H9 (cell line): ENCODE measurements at regions not wholly inside any gene's neighbourhood (a gene's known extent, or its start where the extent isn't known, plus 50 kb on each side); places are given as distances from the start of the nearest gene placed in this dataset.

ENCODE experiments used
- DNase-seq: peaks from one replicate; pipeline ENCODE4 v3.0.0-alpha.2; 2017
- H2AFZ ChIP-seq: one replicate; pipeline ENCODE4 v1.6.1; 2013; ENCODE audit warnings: mild to moderate bottlenecking, low read length, control low read depth, moderate library complexity
- H2AK5ac ChIP-seq: 2 replicates; pipeline ENCODE4 v1.6.1; 2013; ENCODE audit warnings: low read length, control low read depth, mixed read lengths; ENCODE audit not compliant: insufficient read length
- H2BK120ac ChIP-seq: one replicate; pipeline ENCODE4 v1.6.1; 2013; ENCODE audit warnings: low read depth, mild to moderate bottlenecking, low read length, control low read depth, inconsistent platforms; ENCODE audit not compliant: poor library complexity, severe bottlenecking
- H2BK12ac ChIP-seq: 2 replicates; pipeline ENCODE4 v1.6.1; 2013; ENCODE audit warnings: low read length, control low read depth, mixed read lengths, low read depth; ENCODE audit not compliant: insufficient read length
- H2BK15ac ChIP-seq: 2 replicates; pipeline ENCODE4 v1.6.1; 2013; ENCODE audit warnings: low read depth, low read length, control low read depth
- H2BK20ac ChIP-seq: one replicate; pipeline ENCODE4 v1.6.1; 2013; ENCODE audit warnings: low read depth, mild to moderate bottlenecking, low read length, control low read depth, inconsistent platforms; ENCODE audit not compliant: poor library complexity, severe bottlenecking
- H2BK5ac ChIP-seq: 2 replicates; pipeline ENCODE4 v1.6.1; 2013; ENCODE audit warnings: low read length, control low read depth, mixed read lengths; ENCODE audit not compliant: insufficient read length
- H3K14ac ChIP-seq: 2 replicates; pipeline ENCODE4 v1.6.1; 2013; ENCODE audit warnings: low read length, control low read depth; ENCODE audit not compliant: insufficient read depth
- H3K18ac ChIP-seq: 2 replicates; pipeline ENCODE4 v1.6.1; 2013; ENCODE audit warnings: low read depth, mild to moderate bottlenecking, mixed read lengths, low read length, control low read depth; ENCODE audit not compliant: insufficient read length
- H3K23ac ChIP-seq: 2 replicates; pipeline ENCODE4 v1.6.1; 2013; ENCODE audit warnings: low read length, control low read depth, mixed read lengths, low read depth; ENCODE audit not compliant: insufficient read length
- H3K23me2 ChIP-seq: 2 replicates; pipeline ENCODE4 v1.6.1; 2013; ENCODE audit warnings: low read depth, mild to moderate bottlenecking, mixed read lengths, low read length, control low read depth; ENCODE audit not compliant: insufficient read length, poor library complexity, severe bottlenecking
- H3K27ac ChIP-seq: 2 replicates; pipeline ENCODE4 v1.5.1; 2013; ENCODE audit warnings: low read length, control low read depth, mixed read lengths, low read depth; ENCODE audit not compliant: insufficient read length
- H3K27me3 ChIP-seq: 2 replicates; pipeline ENCODE4 v1.6.1; 2013; ENCODE audit warnings: low read length, control low read depth, inconsistent platforms; ENCODE audit not compliant: insufficient read depth
- H3K4ac ChIP-seq: 2 replicates; pipeline ENCODE4 v1.6.1; 2013; ENCODE audit warnings: low read depth, mild to moderate bottlenecking, control low read depth, inconsistent platforms, low read length, moderate library complexity
- H3K4me1 ChIP-seq: 2 replicates; pipeline ENCODE4 v1.6.1; 2013; ENCODE audit warnings: low read length, control low read depth, inconsistent platforms; ENCODE audit not compliant: insufficient read depth
- H3K4me2 ChIP-seq: 2 replicates; pipeline ENCODE4 v1.6.1; 2013; ENCODE audit warnings: low read length, control low read depth, mixed read lengths; ENCODE audit not compliant: insufficient read length, insufficient read depth
- H3K56ac ChIP-seq: 2 replicates; pipeline ENCODE4 v1.6.1; 2013; ENCODE audit warnings: low read depth, mild to moderate bottlenecking, mixed read lengths, low read length, control low read depth; ENCODE audit not compliant: insufficient read length
- H3K79me1 ChIP-seq: 2 replicates; pipeline ENCODE4 v1.6.1; 2013; ENCODE audit warnings: low read depth, mild to moderate bottlenecking, moderate library complexity, low read length, control low read depth, inconsistent platforms; ENCODE audit not compliant: insufficient read depth, poor library complexity, severe bottlenecking
- H3K79me2 ChIP-seq: 2 replicates; pipeline ENCODE4 v1.6.1; 2013; ENCODE audit warnings: low read length, control low read depth, inconsistent platforms; ENCODE audit not compliant: insufficient read depth
- H3K9ac ChIP-seq: 2 replicates; pipeline ENCODE4 v1.6.1; 2013; ENCODE audit warnings: low read length, control low read depth, mixed read lengths; ENCODE audit not compliant: insufficient read length; ENCODE audit errors: extremely low read depth
- H3K9me3 ChIP-seq: one replicate; pipeline ENCODE4 v1.6.1; 2013; ENCODE audit warnings: low read depth, low read length, inconsistent platforms; ENCODE audit not compliant: control insufficient read depth
- H3T11ph ChIP-seq: one replicate; pipeline ENCODE4 v1.6.1; 2013; ENCODE audit warnings: mild to moderate bottlenecking, low read length, control low read depth, inconsistent platforms
- H4K20me1 ChIP-seq: one replicate; pipeline ENCODE4 v1.6.1; 2013; ENCODE audit not compliant: control insufficient read depth, insufficient read length, insufficient read depth
- H4K5ac ChIP-seq: 2 replicates; pipeline ENCODE4 v1.6.1; 2013; ENCODE audit warnings: low read depth, mild to moderate bottlenecking, mixed read lengths, low read length, control low read depth; ENCODE audit not compliant: insufficient read length
- H4K8ac ChIP-seq: replicated peaks from 2 replicates; pipeline ENCODE4 v1.6.1; 2013; ENCODE audit warnings: low read length, control low read depth, mixed read lengths, low read depth; ENCODE audit not compliant: insufficient read length
- H4K91ac ChIP-seq: 2 replicates; pipeline ENCODE4 v1.6.1; 2013; ENCODE audit warnings: low read depth, mild to moderate bottlenecking, moderate library complexity, mixed read lengths, low read length, control low read depth; ENCODE audit not compliant: insufficient read length
- H3K27ac Mint-ChIP-seq, 3 experiments: 2 replicates in 2 of 3; 3 replicates in 1 of 3; pipeline ENCODE4 v1.8.0; 2020 to 2021; ENCODE audit warnings: mixed read lengths in 3 of 3, mild to moderate bottlenecking in 1 of 3, moderate library complexity in 1 of 3
- H3K27me3 Mint-ChIP-seq: 2 replicates; pipeline ENCODE4 v1.8.0; 2021; ENCODE audit warnings: low read depth, mild to moderate bottlenecking, moderate library complexity, mixed read lengths
- H3K36me3 Mint-ChIP-seq, 3 experiments: 2 replicates in 2 of 3; 3 replicates in 1 of 3; pipeline ENCODE4 v1.8.0; 2020 to 2021; ENCODE audit warnings: low read depth in 3 of 3, mixed read lengths in 3 of 3; ENCODE audit not compliant: insufficient read depth in 1 of 3
- H3K4me1 Mint-ChIP-seq, 2 experiments: 2 replicates each; pipeline ENCODE4 v1.8.0; 2020; ENCODE audit warnings: mixed read lengths in 2 of 2
- H3K4me3 Mint-ChIP-seq, 2 experiments: 2 replicates in 1 of 2; 3 replicates in 1 of 2; pipeline ENCODE4 v1.8.0; 2020 to 2021; ENCODE audit warnings: mild to moderate bottlenecking in 2 of 2, mixed read lengths in 2 of 2, moderate library complexity in 1 of 2
- H3K9me3 Mint-ChIP-seq, 2 experiments: 2 replicates in 1 of 2; 3 replicates in 1 of 2; pipeline ENCODE4 v1.8.0; 2020; ENCODE audit warnings: mild to moderate bottlenecking in 2 of 2, mixed read lengths in 2 of 2, moderate library complexity in 1 of 2
- CTCF ChIP-seq: fragments of 200-600 bp; sonication (generic); conservative IDR thresholded peaks from 3 replicates; pipeline ENCODE4 v1.8.0; 2021; ENCODE audit warnings: antibody characterized with exemption, mild to moderate bottlenecking
- WGBS: extraction: QIAGEN DNeasy Blood & Tissue Kit; methylation state at CpG from one replicate; pipeline ENCODE4 v1.1.7; 2013; ENCODE audit warnings: missing lambda C conversion rate, low lambda C conversion rate, mixed read lengths; ENCODE audit not compliant: insufficient read length; ENCODE audit errors: extremely low coverage; 5-methylcytosine and 5-hydroxymethylcytosine counted together

GRCh38 chr17:33935822-33936221 lies 319.3 kb upstream of the CCL2 start:
- H4K91ac ChIP-seq = no peak overlapping the region
- H3K36me3 Mint-ChIP-seq = peaks cover 0 to 6% (median 0%) of the 10 kb centered on the region in 3 experiments; a peak in 2 of 7 replicates
- no peak overlapping the region for H2AFZ ChIP-seq
- WGBS = no CpG with 5 or more reads among the region's 4 CpGs
- no peak overlapping the region for H3K18ac ChIP-seq
- no peak for TF ChIP-seq CTCF
- peaks cover 9% of the 10 kb centered on the region for H3K27me3 Mint-ChIP-seq
- H3K27ac ChIP-seq = no peak overlapping the region
- H3K23me2 ChIP-seq = no peaks in the 10 kb centered on the region
- H2AK5ac ChIP-seq = no peak overlapping the region
- H3K23ac ChIP-seq = no peak overlapping the region
- H3K4ac ChIP-seq = no peak overlapping the region
- H2BK5ac ChIP-seq = no peak overlapping the region
- H2BK120ac ChIP-seq = no peak overlapping the region
- no peak overlapping the region; a peak in 1 of 7 replicates for H3K27ac Mint-ChIP-seq
- H4K8ac ChIP-seq = no peak overlapping the region
- H4K20me1 ChIP-seq = no peaks in the 10 kb centered on the region
- peaks cover 16 to 17% of the 10 kb centered on the region in 2 experiments for H3K4me1 Mint-ChIP-seq
- H3K56ac ChIP-seq = no peak overlapping the region
- H3K9me3 Mint-ChIP-seq = peaks cover 0 to 7% of the 10 kb centered on the region in 2 experiments; a peak in 2 of 5 replicates
- no peaks in the 10 kb centered on the region for H3K4me1 ChIP-seq
- H4K5ac ChIP-seq = no peak overlapping the region
- no peak overlapping the region for H3T11ph ChIP-seq
- H3K4me3 Mint-ChIP-seq = no peak overlapping the region
- H3K9me3 ChIP-seq = no peaks in the 10 kb centered on the region
- no peak for DNase-seq
- H3K79me1 ChIP-seq = no peaks in the 10 kb centered on the region
- no peak overlapping the region for H2BK15ac ChIP-seq
- no peak overlapping the region for H2BK12ac ChIP-seq
- H3K4me2 ChIP-seq = no peak overlapping the region
- no peak overlapping the region for H3K9ac ChIP-seq
- H2BK20ac ChIP-seq = no peak overlapping the region
- no peak overlapping the region for H3K14ac ChIP-seq
- no peaks in the 10 kb centered on the region for H3K79me2 ChIP-seq
- H3K27me3 ChIP-seq = no peaks in the 10 kb centered on the region
